Stimulated activated CD8-positive, alpha-beta memory T cell treated with anti-CD3 and anti-CD28 coated beads, Interleukin-15, amount 100 ng/mL, for 4 hours (primary cell): ENCODE measurements at regions not wholly inside any gene's neighbourhood (a gene's known extent, or its start where the extent isn't known, plus 50 kb on each side); places are given as distances from the start of the nearest gene placed in this dataset.
"Not testable (repeated sequence)": the region's sequence is repeated elsewhere in the genome, so short reads cannot be mapped to it uniquely, and the experiment has no call there.

Source experiments
- DNase-seq, 2 donors: peaks; one replicate each; pipeline ENCODE4 v3.0.0-alpha.2; 2020; ENCODE audit warnings: low read depth in 2 of 2

GRCh38 chr5:165393839-165394238 is 1888.4 kb downstream of the MAT2B start:
- no peak for DNase-seq

GRCh38 chr5:165397516-165397915 is 1892.1 kb downstream of the MAT2B start:
- no peak for DNase-seq

- DNase-seq = no peak
Observed at GRCh38 chr5:165400086-165400485, 1894.7 kb downstream of the MAT2B start.

- no peak for DNase-seq
Observed at GRCh38 chr5:165404917-165405316, 1899.5 kb downstream of the MAT2B start.

- no peak for DNase-seq
Observed at GRCh38 chr5:165405340-165405739, 1899.9 kb downstream of the MAT2B start.

GRCh38 chr5:165407352-165407751 is 1901.9 kb downstream of the MAT2B start:
- DNase-seq = no peak

- no peak for DNase-seq
Observed at GRCh38 chr5:165410476-165410875, 1905.1 kb downstream of the MAT2B start.

GRCh38 chr5:165411532-165411931 is 1906.1 kb downstream of the MAT2B start:
- DNase-seq = not testable (repeated sequence)

- DNase-seq = no peak
Observed at GRCh38 chr5:165420493-165420892, 1915.1 kb downstream of the MAT2B start.

GRCh38 chr5:165423697-165424299 is 1918.4 kb downstream of the MAT2B start:
- DNase-seq = no peak

- DNase-seq = no peak
Observed at GRCh38 chr5:165425594-165425993, 1920.2 kb downstream of the MAT2B start.

- DNase-seq = no peak
Observed at GRCh38 chr5:165448753-165449152, 1943.3 kb downstream of the MAT2B start.

- no peak for DNase-seq
Observed at GRCh38 chr5:165457859-165458481, 1952.6 kb downstream of the MAT2B start.

- no peak for DNase-seq
Observed at GRCh38 chr5:165459232-165459631, 1953.8 kb downstream of the MAT2B start.

- no peak for DNase-seq
Observed at GRCh38 chr5:165460911-165461310, 1955.5 kb downstream of the MAT2B start.

- no peak for DNase-seq
Observed at GRCh38 chr5:165477546-165477945, 1972.1 kb downstream of the MAT2B start.

GRCh38 chr5:165495829-165496380 is 1990.5 kb downstream of the MAT2B start:
- DNase-seq = no peak

- no peak for DNase-seq
Observed at GRCh38 chr5:165497707-165498106, 1992.3 kb downstream of the MAT2B start.

- DNase-seq = no peak
Observed at GRCh38 chr5:165502893-165503691, 1997.7 kb downstream of the MAT2B start.

- DNase-seq = no peak
Observed at GRCh38 chr5:165504674-165505073, 1999.3 kb downstream of the MAT2B start.

GRCh38 chr5:165508286-165508685 is 2002.9 kb downstream of the MAT2B start:
- no peak for DNase-seq

GRCh38 chr5:165508861-165509260 is 2003.4 kb downstream of the MAT2B start:
- DNase-seq = no peak
